COR-L47 (cell line): ENCODE measurements at regions not wholly inside any gene's neighbourhood (a gene's known extent, or its start where the extent isn't known, plus 50 kb on each side); places are given as distances from the start of the nearest gene placed in this dataset.

Source experiments
- DNase-seq: peaks from one replicate; lab custom pipeline; 2025; lab: John Stamatoyannopoulos, UW

- no peak for DNase-seq
Measured at GRCh38 chr6:165949324-165949723, 218.3 kb downstream of the TBXT start.

- no peak for DNase-seq
Measured at GRCh38 chr6:165944002-165944466, 223.6 kb downstream of the TBXT start.

- DNase-seq: no peak
Measured at GRCh38 chr6:165941786-165942185, 225.9 kb downstream of the TBXT start.

GRCh38 chr6:165941249-165941775 lies 226.3 kb downstream of the TBXT start:
- no peak for DNase-seq

- no peak for DNase-seq
Measured at GRCh38 chr6:165940366-165940765, 227.3 kb downstream of the TBXT start.

GRCh38 chr6:165939601-165940290 lies 227.9 kb downstream of the TBXT start:
- DNase-seq: no peak

GRCh38 chr6:165939047-165939446 lies 228.6 kb downstream of the TBXT start:
- no peak for DNase-seq

- DNase-seq: no peak
Measured at GRCh38 chr6:165937564-165938358, 229.9 kb downstream of the TBXT start.

GRCh38 chr6:165936660-165937059 lies 231.0 kb downstream of the TBXT start:
- no peak for DNase-seq

GRCh38 chr6:165936096-165936495 lies 231.6 kb downstream of the TBXT start:
- no peak for DNase-seq

GRCh38 chr6:165931675-165932074 lies 236.0 kb downstream of the TBXT start:
- DNase-seq: no peak

GRCh38 chr6:165930668-165931214 lies 236.9 kb downstream of the TBXT start:
- DNase-seq: no peak

- DNase-seq: no peak
Measured at GRCh38 chr6:165929607-165930006, 238.0 kb downstream of the TBXT start.

- no peak for DNase-seq
Measured at GRCh38 chr6:165926378-165926777, 241.3 kb downstream of the TBXT start.

- DNase-seq: no peak
Measured at GRCh38 chr6:165925474-165926156, 242.0 kb downstream of the TBXT start.

GRCh38 chr6:165922309-165922794 lies 245.3 kb downstream of the TBXT start:
- no peak for DNase-seq

GRCh38 chr6:165920896-165921671 lies 246.6 kb downstream of the TBXT start:
- DNase-seq: no peak

GRCh38 chr6:165917576-165917975 lies 250.1 kb downstream of the TBXT start:
- DNase-seq: no peak

GRCh38 chr6:165915022-165915770 lies 252.2 kb upstream of the PDE10A start:
- no peak for DNase-seq
